Activated gamma-delta T cell (primary cell): ENCODE measurements at regions not wholly inside any gene's neighbourhood (a gene's known extent, or its start where the extent isn't known, plus 50 kb on each side); places are given as distances from the start of the nearest gene placed in this dataset.

Experiments used
- DNase-seq: peaks from one replicate; lab custom pipeline; 2025; lab: John Stamatoyannopoulos, UW

GRCh38 chr5:25823330-25823873, 1178.6 kb upstream of the CDH10 start:
- DNase-seq, result peak; percentile 11
